Prostate gland (tissue), 2 donors: ENCODE measurements at regions not wholly inside any gene's neighbourhood (a gene's known extent, or its start where the extent isn't known, plus 50 kb on each side); places are given as distances from the start of the nearest gene placed in this dataset.

ENCODE experiments used
- DNase-seq: peaks from one replicate; pipeline ENCODE4 v3.0.0-alpha.2; 2019; ENCODE audit warnings: low spot score
- H3K27ac ChIP-seq, 2 donors: fragments of 200-600 bp; sonication (generic); 2 replicates each; pipeline ENCODE4 v1.5.1; 2017 to 2019
- H3K27me3 ChIP-seq: fragments of 200-600 bp; sonication (generic); replicated peaks from 2 replicates; pipeline ENCODE4 v1.5.1; 2019; ENCODE audit not compliant: insufficient read depth
- H3K36me3 ChIP-seq, 2 donors: fragments of 200-600 bp; sonication (generic); 1 replicate in 1 of 2; 2 replicates in 1 of 2; pipeline versions ENCODE4 v1.5.1 to v1.8.1; 2017 to 2019
- H3K4me1 ChIP-seq: fragments of 200-600 bp; sonication (generic); replicated peaks from 2 replicates; pipeline ENCODE4 v1.5.1; 2019
- H3K4me3 ChIP-seq, 2 donors: fragments of 200-600 bp; sonication (generic); 2 replicates each; pipeline ENCODE4 v1.5.1; 2017 to 2019
- H3K9me3 ChIP-seq: fragments of 200-600 bp; sonication (generic); 2 replicates; pipeline ENCODE4 v1.5.1; 2017
- POLR2A ChIP-seq: fragments of 450-650 bp; IDR thresholded peaks from one replicate; pipeline ENCODE4 v1.6.1; 2016; ENCODE audit warnings: antibody characterized with exemption, mild to moderate bottlenecking
- POLR2AphosphoS5 ChIP-seq: sonication (generic); formaldehyde crosslinking; IDR thresholded peaks from one replicate; pipeline ENCODE4 v1.6.1; 2017; ENCODE audit warnings: antibody characterized with exemption
- WGBS: methylation state at CpG from one replicate; pipeline ENCODE4 v1.1.5; 2018; 5-methylcytosine and 5-hydroxymethylcytosine counted together
- intact Hi-C: fragments of 100-400 bp; cut with DNase I; formaldehyde crosslinking; loops from one replicate; pipeline ENCODE4 v1.14.2; 2022
- TF ChIP-seq, protein P1 (sequence below), 4 experiments: fragments of 200-600 bp in 2 of 4; fragments of 450-650 bp in 2 of 4; sonication (generic) in 2 of 4; IDR thresholded peaks; 1 replicate in 3 of 4; 2 replicates in 1 of 4; pipeline ENCODE4 v1.5.1; 2016 to 2019; ENCODE audit warnings: antibody characterized with exemption in 4 of 4, mild to moderate bottlenecking in 2 of 4, moderate library complexity in 2 of 4

DNA sequence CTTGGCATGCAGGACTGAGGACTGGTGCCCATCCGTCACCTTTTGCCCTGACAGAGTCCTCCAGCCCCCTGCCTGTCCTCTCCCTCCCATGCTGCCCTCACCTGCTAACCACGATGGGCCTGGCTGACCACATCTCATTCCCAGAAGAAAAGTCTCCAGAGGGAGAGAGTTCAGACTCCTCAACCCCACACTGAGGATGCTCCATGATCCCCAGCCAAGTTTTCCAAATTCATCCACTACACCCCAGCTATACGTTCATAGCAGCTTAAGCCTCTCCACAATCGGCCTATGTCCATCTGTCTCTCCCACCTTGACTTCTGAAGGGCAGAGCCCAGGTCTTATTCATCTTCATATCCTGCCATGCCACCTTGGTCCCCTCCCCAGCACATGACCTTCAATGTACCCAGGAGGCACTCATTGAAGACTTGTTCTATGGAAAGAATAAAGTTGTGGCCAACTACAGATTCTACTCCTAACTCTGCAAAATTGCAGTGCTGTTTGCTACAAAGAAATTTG lies 115.6 kb upstream of the ID2 start:
- no peak overlapping the region for H3K27ac ChIP-seq
- no peak overlapping the region for H3K4me3 ChIP-seq
- 86% methylated on average over 4 of the region's 4 CpGs for WGBS
- H3K9me3 ChIP-seq: no peaks in the 10 kb centered on the region
- H3K27me3 ChIP-seq: no peaks in the 10 kb centered on the region
- TF ChIP-seq, protein P1, sequence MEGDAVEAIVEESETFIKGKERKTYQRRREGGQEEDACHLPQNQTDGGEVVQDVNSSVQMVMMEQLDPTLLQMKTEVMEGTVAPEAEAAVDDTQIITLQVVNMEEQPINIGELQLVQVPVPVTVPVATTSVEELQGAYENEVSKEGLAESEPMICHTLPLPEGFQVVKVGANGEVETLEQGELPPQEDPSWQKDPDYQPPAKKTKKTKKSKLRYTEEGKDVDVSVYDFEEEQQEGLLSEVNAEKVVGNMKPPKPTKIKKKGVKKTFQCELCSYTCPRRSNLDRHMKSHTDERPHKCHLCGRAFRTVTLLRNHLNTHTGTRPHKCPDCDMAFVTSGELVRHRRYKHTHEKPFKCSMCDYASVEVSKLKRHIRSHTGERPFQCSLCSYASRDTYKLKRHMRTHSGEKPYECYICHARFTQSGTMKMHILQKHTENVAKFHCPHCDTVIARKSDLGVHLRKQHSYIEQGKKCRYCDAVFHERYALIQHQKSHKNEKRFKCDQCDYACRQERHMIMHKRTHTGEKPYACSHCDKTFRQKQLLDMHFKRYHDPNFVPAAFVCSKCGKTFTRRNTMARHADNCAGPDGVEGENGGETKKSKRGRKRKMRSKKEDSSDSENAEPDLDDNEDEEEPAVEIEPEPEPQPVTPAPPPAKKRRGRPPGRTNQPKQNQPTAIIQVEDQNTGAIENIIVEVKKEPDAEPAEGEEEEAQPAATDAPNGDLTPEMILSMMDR (IDR thresholded peaks at IDR 0.05): no peak
- TF ChIP-seq POLR2A: no peak
- TF ChIP-seq POLR2AphosphoS5: no peak
- no peaks in the 10 kb centered on the region for H3K4me1 ChIP-seq
- no peaks in the 10 kb centered on the region for H3K36me3 ChIP-seq
- intact Hi-C loops: no loop called here
- DNase-seq: no peak

DNA sequence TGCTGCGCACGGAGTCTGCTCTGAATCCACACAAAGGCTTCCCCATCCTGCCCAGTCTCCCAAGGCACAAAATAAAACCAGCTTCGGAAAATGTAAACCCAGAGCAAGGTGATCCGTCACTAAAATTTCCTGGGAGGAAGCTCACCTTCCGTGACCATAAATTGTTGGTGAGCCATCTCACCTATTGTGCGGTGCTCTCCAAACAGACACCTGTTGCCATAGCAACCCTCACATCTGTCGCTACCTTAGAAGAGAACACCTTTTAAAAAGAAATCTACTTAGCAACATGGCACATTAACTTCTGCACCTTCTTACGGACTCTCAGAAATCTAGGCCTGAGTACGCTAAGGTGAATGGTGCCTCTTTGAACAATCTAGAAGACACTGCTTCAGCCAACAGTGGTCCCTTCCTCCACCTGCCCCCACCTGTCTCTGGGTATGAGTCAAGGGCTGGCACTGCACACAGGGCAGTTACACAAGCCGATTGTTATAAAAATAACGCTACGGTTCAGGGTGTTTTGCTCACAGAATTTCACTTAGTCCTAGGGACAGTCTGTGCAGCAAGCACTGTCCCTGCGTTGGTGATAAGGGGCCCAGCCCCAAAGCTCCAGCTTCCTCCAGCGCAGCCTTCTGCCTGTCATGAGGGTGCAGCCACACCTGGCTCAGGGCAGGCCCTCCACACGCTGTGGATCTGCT lies 114.9 kb upstream of the ID2 start:
- no peak overlapping the region for H3K4me3 ChIP-seq
- peaks cover 4% of the 10 kb centered on the region for H3K4me1 ChIP-seq
- no peaks in the 10 kb centered on the region for H3K9me3 ChIP-seq
- 70% methylated on average over 15 of the region's 15 CpGs for WGBS
- no peaks in the 10 kb centered on the region for H3K27me3 ChIP-seq
- intact Hi-C loops: no loop called here
- DNase-seq: no peak
- no peak overlapping the region for H3K27ac ChIP-seq
- H3K36me3 ChIP-seq: no peaks in the 10 kb centered on the region
- no peak for TF ChIP-seq POLR2A
- no peak for TF ChIP-seq POLR2AphosphoS5
- TF ChIP-seq, protein P1 (IDR thresholded peaks at IDR 0.05): no peak

DNA sequence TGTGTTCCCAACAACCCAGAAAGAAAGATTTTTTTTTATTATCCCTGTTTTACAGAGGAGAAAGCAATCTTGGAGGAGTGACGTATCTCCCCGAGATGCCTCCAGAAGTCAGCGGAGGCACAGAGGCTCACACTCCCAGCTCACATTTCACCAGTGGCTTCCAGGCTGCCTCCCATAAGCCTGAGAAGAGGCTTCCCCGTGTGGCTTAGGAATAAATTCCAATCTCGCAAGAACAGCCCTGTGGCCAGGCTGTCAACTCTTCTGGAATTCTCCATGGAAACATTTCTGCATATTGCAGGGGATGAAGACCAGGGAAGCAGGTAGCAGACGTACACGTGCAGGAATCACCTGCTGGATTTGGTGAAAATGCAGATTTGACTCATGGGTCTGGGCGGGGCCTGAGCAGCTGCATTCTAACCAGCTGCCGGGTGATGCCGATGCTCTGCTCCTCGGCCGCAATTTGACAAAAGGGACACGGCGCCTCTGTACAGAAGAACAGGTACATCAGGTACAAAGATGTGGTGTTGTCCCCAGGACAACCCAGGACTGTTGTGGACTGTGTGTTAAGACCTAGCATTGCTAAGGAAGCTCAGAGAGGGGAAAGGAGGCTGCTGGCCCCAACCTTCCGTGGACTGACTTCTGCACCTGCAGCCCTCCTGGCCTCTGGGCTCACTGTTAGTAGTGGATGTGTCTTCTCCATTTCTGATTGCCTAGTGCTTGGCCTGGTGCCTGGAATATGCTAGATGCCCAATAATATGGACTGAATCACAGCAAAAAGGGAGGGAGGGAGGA lies 114.2 kb upstream of the ID2 start:
- DNase-seq: no peak
- 86% methylated on average over 15 of the region's 15 CpGs for WGBS

DNA sequence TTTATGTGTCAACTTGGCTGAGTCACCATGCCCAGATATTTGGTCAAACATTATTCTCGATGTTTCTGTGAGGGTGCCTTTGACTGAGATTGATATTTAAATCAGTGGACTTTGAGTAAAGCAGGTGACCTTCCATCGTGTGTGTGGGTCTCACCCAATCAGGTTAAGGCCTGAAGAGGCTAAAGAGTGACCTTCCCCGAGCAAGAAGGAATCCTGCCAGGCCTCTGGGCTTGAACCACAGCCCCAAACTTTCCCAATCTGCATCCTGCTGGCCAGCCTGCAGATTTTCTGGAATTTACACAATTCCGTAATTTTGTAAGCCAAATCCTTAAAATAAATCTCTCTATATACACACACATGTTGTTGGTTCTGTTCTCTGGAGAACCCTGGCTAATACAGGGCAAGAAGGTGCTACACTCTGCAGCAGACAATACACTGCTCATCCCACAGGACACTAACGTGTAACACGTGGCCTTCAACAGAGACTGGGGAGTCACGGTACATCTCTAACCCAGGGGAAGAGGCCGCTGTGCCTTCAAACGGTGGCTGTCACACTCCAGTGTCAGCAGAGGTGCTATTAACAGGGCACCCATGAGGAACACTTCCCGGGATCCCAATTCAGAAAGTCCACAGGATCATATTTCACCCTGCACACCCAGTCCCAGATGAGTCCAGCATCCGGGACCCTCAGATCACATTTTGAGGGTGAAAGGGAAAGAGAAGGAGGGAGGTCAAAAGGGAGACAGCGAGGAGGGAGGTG lies 113.1 kb upstream of the ID2 start:
- H3K27me3 ChIP-seq: no peaks in the 10 kb centered on the region
- H3K4me1 ChIP-seq: peaks cover 4% of the 10 kb centered on the region
- H3K27ac ChIP-seq: no peak overlapping the region
- no peaks in the 10 kb centered on the region for H3K9me3 ChIP-seq
- intact Hi-C loops: no loop called here
- no peak for DNase-seq
- no peak overlapping the region for H3K4me3 ChIP-seq
- TF ChIP-seq POLR2A: no peak
- TF ChIP-seq, protein P1 (IDR thresholded peaks at IDR 0.05): no peak
- TF ChIP-seq POLR2AphosphoS5: no peak
- 85% methylated on average over 12 of the region's 12 CpGs for WGBS
- H3K36me3 ChIP-seq: no peaks in the 10 kb centered on the region

More for the DNA sequence above, 114.2 kb upstream of the ID2 start:
- Histone ChIP-seq H3K4me1 (peaks cover 4% of the 10 kb centered on the region), H3K27ac (no peak overlapping the region), H3K4me3 (no peak overlapping the region), H3K9me3 (no peaks in the 10 kb centered on the region), H3K27me3 (no peaks in the 10 kb centered on the region), H3K36me3 (no peaks in the 10 kb centered on the region)
- intact Hi-C loops: no loop called here
- TF ChIP-seq POLR2AphosphoS5: no peak
- TF ChIP-seq, protein P1 (IDR thresholded peaks at IDR 0.05): no peak
- no peak for TF ChIP-seq POLR2A
